HG02885 (cell line): ENCODE measurements at regions not wholly inside any gene's neighbourhood (a gene's known extent, or its start where the extent isn't known, plus 50 kb on each side); places are given as distances from the start of the nearest gene placed in this dataset.
A peak's percentile ranks its signal among the peaks of the same experiment; 100 is the strongest.
"Not testable (repeated sequence)": the region's sequence is repeated elsewhere in the genome, so short reads cannot be mapped to it uniquely, and the experiment has no call there.

Experiments used
- ATAC-seq: cut with Tn5 transposase; IDR thresholded peaks from one replicate; pipeline ENCODE4 v1.9.1; 2021; ENCODE audit warnings: mild to moderate bottlenecking; ENCODE audit not compliant: unreplicated experiment, poor library complexity

- ATAC-seq = peak; percentile 66
Observed at GRCh38 chr15:22519213-22519612, 60.5 kb downstream of the GOLGA6L22 start.

- not testable (repeated sequence) for ATAC-seq
Observed at GRCh38 chr15:22526537-22526936, 67.8 kb downstream of the GOLGA6L22 start.

GRCh38 chr15:22527016-22527415, 68.3 kb downstream of the GOLGA6L22 start:
- ATAC-seq = not testable (repeated sequence)

GRCh38 chr15:22529200-22529599, 70.5 kb downstream of the GOLGA6L22 start:
- ATAC-seq = not testable (repeated sequence)

GRCh38 chr15:22559701-22560100, 101.0 kb downstream of the GOLGA6L22 start:
- not testable (repeated sequence) for ATAC-seq

- ATAC-seq = not testable (repeated sequence)
Observed at GRCh38 chr15:22561716-22562115, 103.0 kb downstream of the GOLGA6L22 start.

- not testable (repeated sequence) for ATAC-seq
Observed at GRCh38 chr15:22566510-22566909, 107.8 kb downstream of the GOLGA6L22 start.

GRCh38 chr15:22569486-22569885, 110.8 kb downstream of the GOLGA6L22 start:
- not testable (repeated sequence) for ATAC-seq

GRCh38 chr15:22572152-22572735, 113.5 kb downstream of the GOLGA6L22 start:
- ATAC-seq = not testable (repeated sequence)

- ATAC-seq = not testable (repeated sequence)
Observed at GRCh38 chr15:22572792-22573191, 114.1 kb downstream of the GOLGA6L22 start.

GRCh38 chr15:22577828-22578227, 119.1 kb downstream of the GOLGA6L22 start:
- not testable (repeated sequence) for ATAC-seq

GRCh38 chr15:22579213-22579612, 120.5 kb downstream of the GOLGA6L22 start:
- ATAC-seq = not testable (repeated sequence)

- ATAC-seq = not testable (repeated sequence)
Observed at GRCh38 chr15:22587391-22587790, 128.7 kb downstream of the GOLGA6L22 start.

GRCh38 chr15:22598552-22598951, 139.8 kb downstream of the GOLGA6L22 start:
- ATAC-seq = not testable (repeated sequence)

GRCh38 chr15:22599526-22600320, 141.0 kb downstream of the GOLGA6L22 start:
- ATAC-seq = not testable (repeated sequence)

GRCh38 chr15:22616976-22617375, 158.3 kb downstream of the GOLGA6L22 start:
- not testable (repeated sequence) for ATAC-seq

- ATAC-seq = not testable (repeated sequence)
Observed at GRCh38 chr15:22631789-22632188, 154.7 kb upstream of the NIPA1 start.

GRCh38 chr15:22639983-22640382, 146.5 kb upstream of the NIPA1 start:
- ATAC-seq = not testable (repeated sequence)

- ATAC-seq = not testable (repeated sequence)
Observed at GRCh38 chr15:22649458-22649857, 137.0 kb upstream of the NIPA1 start.

- not testable (repeated sequence) for ATAC-seq
Observed at GRCh38 chr15:22651179-22651578, 135.3 kb upstream of the NIPA1 start.

GRCh38 chr15:22664294-22665058, 122.0 kb upstream of the NIPA1 start:
- peak; percentile 88 for ATAC-seq
